ENCODE measurements at regions not wholly inside any gene's neighbourhood (a gene's known extent, or its start where the extent isn't known, plus 50 kb on each side); places are given as distances from the start of the nearest gene placed in this dataset.
"Not testable (repeated sequence)": the region's sequence is repeated elsewhere in the genome, so short reads cannot be mapped to it uniquely, and the experiment has no call there.

- not testable (repeated sequence) for TF ChIP-seq CTCF (IDR thresholded peaks at IDR 0.05 in 4 of 5, conservative IDR thresholded peaks at IDR 0.05 in 1 of 5); POLR2A (IDR thresholded peaks at IDR 0.05)
Measured at GRCh38 chr7:32738390-32738789, 153.2 kb downstream of the KBTBD2 start.

Data from gastrocnemius medialis (tissue), 4 donors.